Right kidney (tissue), 1 donor: ENCODE measurements at regions not wholly inside any gene's neighbourhood (a gene's known extent, or its start where the extent isn't known, plus 50 kb on each side); places are given as distances from the start of the nearest gene placed in this dataset.

Experiments used
- DNase-seq: peaks from one replicate; pipeline ENCODE4 v3.0.0-alpha.2; 2016

DNA sequence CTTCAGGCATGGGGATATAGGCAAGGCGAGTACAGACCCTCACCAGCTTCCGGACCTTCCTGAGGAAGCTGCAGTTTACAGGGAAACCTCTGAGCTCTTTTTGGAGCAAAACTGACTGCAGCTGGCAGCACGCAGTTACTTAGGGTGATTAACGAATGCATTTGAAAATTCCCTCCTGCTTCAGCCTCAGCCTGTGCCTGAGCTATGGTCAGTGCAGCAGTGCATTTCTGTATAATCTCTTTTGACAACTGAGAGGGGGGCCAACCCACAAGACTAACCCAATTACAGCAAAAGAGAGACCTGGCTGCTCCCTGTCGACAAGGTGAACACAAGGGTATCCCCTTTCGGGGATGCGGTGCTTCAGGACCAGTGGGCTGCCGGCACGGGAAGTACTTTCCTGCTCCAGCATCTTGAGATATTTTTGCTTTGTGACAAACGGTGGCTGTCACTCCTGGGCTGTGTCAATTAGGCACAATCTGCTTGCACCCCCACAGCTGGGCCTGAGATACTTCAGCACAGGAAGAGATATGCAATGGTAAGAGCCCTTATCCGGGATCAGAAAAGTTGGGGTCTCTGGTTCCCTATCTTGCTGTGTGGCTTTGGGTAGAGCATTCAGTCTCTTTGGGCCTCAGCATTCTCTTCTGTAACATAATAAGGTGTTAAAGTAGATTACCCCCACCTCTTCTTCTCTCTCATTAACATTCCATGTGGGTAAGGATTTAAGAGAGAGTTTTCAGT, 141.0 kb downstream of the TMEM17 start:
- no peak for DNase-seq

DNA sequence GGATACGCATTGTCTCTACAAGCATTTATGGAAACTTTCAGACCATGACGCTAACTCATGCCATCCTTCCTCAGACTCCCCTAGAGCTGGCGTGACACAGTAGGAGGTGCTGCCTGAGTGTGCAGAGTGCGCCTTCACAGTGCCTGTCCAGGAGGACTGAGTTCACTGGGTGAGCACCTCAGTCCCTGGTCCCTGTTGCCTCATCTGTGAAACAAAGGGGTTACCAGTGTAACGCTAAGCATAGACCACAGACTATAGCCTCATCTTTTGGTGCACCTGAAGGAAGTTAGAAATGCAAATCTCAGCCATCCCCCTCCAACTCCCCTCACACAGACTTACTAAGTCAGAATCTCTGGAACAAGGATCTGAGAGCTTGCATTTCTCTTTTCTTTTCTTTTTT, 142.8 kb downstream of the TMEM17 start:
- DNase-seq, result no peak

DNA sequence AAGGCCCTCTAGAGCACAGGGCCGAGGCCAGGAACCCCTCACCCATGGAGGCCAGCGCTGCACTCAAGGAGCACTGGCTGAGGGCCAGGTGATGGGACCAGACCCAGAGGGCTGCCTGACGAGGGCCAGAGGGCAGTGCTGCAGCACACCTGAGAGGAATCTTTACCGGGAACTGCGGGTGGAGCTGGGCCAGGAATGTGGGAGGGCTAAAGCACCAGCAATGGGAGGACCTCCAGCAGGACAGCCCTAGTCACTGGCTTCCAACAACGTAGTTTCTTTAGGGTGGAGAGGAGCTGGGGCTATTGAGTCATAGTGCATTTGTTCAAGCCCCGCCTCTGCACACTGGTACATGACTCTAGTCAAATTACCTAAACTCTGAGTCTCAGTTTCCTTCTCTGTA, 143.4 kb downstream of the TMEM17 start:
- no peak for DNase-seq

DNA sequence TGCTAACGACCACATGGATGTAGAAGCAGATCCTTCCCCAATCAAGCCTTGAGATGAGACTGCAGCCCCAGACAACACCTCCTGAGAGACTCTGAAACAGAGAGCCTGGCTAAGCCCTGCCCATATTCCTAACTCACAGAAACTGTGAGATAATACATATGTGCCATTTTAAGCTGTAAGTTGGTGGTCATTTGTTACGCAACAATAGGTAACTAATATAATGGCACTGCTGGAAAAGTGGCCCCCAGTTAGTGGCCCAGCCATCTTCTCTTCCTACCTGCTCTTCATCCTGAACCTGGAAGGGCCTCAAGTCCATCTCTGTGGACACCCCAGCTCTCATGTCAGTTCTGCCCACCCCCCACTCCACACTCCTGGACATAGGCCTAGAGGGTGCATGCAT, 144.0 kb downstream of the TMEM17 start:
- DNase-seq, result no peak

DNA sequence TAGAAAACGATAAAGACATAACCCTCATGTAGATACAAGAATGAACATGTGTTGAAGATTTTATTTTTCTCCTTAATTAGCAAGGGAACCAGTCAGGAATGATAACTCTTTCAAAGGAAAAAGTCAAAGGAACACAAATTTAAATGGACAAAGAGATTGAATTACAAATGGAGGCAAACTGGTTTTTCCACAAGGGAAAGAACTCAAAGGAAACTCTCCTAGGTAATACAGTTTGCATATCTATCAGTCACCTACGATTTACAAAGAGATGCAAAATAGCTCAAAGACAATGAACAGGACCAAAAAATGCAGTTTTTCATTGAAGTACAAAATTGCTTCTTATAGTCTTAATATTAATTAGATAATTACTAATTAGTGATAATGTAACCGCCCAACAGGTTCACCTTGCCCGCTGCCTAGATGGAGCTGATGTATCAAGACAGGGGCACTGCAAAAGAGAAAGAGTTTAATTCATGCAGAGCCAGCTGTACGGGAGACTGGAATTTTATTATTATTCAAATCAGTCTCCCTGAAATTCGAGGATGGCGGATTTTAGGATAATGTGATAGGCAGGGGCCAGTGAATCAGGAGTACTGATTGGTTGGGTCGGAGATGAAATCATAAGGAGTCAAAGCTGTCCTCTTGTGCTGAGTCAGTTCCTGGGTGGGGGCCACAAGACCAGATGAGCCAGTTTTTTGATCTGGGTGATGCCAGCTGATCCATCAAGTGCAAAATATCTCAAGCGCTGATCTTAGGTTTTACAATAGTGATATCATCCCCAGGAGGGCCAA, 151.0 kb downstream of the TMEM17 start:
- no peak for DNase-seq

DNA sequence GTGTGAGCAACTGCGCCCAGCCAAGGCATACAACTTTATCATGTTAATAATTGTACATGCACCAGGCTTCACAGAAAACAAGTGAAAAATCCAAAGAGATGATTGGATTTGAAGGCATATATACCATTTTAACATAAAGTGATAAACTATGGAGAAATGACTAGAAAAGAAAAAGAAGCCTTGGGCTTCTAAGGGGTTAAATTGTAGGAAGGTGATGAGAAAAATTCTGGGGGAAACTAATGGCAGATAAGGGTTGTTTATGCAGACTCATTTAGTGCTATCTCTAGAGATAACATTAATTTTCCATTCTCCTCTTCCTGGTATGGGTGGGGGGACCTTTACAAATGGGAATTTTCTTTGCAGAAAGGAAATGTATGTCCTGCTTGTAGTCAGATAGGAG, 154.0 kb downstream of the TMEM17 start:
- no peak for DNase-seq

DNA sequence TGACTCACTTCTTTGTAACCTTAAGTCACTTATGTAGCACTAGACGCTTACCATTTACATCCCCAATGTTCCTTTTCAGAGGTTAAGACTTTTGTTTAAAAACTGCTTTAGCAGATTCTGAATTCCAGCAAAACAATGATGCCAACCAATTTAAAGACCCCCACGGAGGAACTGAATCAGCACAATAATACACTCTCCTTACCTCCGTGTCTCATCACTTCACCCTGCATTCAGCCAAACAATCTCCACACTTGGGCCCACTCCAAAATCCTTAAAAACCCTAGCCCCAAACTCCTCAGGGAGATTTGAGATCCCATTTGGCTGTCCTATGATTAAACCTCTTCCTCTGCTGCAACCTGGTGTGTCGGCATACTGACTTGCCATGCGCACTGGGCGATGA, 153.9 kb downstream of the B3GNT2 start:
- no peak for DNase-seq

DNA sequence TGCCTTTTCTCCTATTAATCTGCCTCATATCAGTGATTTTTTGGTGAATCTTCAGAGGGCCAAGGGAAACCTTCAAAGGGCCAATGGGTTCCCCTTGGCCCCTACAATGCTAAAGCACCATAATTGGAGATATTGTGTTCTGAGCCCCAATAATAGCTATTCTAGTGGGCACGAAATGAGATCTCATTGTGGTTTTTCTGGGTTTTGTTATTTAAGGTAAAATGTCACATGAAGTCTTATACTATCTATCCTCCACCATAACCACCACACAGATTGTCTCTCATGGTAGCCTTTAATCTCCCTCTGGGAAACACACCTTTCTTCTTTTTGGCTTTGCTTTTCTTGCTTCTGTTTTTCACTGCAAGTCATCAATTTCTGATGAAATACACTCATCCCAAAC, 152.8 kb downstream of the B3GNT2 start:
- no peak for DNase-seq

DNA sequence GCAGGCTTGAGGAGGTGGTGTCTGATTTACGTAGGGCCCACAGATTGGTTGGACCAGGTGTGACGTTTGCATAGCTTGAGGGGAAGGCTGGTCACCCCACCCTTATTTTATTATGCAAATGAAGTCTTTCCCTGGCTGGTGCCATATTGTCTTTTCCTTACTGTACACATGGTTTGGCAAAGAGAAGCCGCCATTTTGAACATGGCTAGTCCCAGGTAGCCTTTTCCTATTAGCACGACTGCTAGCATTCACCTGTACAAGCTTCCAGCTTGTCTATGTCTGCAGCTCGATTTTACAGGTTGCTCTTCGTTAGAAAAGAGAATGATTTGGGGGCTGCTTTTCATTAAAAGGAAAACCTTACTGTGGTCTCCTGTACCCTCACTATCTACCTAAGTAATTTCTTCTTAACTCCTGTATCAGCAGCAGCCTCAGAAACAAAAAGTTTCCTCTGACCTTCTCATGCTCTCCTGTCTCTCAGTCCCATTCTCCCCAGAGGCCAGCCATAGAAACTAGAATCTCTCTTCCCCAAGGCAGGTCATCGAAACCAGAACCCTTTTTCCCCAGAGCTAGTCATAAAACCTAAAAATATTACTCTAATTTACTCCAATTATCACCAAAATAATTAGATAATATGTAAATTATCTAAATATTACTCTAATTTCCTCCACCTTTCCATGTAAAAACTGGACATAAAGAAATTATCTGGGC, 151.8 kb downstream of the B3GNT2 start:
- DNase-seq, result no peak

DNA sequence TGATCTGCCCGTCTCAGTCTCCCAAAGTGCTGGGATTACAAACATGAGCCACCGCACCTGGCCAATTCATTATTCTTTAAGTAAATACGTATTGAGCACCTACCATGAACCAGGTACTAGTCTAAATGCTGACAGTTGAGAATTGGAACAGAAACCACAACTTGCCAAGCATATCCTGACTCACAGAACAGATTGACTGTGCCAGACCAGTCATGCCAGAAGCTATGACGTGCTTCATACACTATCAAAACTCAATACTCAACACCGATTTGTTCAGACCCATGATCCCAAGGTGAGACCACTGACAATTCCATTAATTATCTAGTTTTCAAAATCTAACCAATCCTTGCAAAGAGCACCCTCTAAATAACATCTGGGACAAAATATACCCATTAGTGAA, 148.6 kb downstream of the B3GNT2 start:
- DNase-seq, result no peak

DNA sequence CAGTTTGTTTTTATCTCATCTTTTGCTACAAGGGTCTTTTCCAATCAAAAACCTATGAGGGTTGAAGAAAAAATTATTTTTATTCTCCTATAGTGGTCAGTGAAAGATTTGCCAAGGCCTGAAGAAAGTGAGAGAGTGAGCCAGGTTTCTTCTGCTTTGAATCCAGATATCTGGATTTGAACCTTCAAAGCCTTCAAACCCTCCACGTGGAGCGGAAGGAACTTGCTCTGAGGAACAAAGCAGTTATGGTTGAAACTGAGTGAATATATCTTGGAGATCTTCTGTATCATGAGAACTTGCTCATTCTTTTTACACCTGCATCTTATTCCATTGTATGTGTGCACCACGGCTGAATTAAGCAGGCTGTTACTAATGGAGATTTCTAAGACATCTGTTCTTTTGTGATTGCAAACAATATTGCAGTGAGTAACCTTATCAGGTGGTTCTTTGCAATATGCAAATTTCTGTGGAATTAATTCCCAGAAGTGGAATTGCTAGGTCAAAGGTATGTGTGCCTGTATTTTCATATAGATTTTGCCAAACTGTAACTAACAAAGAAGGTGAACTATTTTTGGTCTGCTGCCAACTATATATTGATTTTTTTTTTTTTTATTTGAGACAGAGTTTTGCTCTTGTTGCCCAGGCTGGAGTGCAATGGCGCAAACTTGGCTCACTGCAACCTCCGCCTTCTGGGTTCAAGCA, 147.9 kb downstream of the B3GNT2 start:
- DNase-seq, result no peak

DNA sequence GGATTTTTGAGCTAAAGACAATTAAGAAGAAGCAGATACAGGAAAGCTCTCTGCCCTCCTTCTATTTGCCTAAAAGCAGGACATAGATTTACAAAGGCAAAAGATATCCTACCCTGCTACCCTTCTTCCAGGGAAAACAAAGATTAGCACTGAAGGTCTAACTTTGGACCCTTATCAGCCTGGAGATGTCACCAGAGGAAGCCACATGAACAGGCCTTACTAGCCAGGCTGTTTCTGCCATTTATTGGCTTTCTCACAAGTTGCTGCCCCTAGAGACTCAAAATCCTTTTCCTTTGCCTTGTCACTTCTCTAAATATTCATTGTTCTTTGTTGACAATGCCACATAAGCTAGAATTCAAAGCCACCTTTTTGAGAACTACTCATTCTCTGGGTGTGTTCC, 147.3 kb downstream of the B3GNT2 start:
- no peak for DNase-seq

DNA sequence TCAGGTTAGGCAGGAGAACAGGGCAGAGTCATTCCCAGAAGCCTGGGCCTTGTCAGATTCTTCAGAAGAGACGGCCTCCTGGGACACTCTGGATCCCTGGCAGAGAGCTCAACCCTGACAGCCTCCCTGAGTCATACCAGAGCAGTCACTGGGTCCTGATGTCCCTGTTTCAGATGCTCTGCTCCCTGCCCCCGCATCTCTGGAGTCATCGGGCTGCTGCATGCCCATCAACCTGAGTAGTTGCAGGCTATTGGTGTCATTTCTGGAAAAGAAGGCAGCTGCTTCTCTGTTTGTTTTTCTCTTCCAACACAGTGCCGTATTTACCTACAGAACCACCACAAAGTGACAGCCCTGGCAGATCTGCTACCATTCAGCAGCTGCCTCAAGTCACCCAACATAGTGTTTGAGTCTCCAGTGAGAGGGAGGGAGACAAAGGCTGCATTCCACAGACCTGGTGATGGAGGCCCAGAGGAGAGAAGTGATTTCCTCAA, 145.1 kb downstream of the B3GNT2 start:
- DNase-seq, result no peak

DNA sequence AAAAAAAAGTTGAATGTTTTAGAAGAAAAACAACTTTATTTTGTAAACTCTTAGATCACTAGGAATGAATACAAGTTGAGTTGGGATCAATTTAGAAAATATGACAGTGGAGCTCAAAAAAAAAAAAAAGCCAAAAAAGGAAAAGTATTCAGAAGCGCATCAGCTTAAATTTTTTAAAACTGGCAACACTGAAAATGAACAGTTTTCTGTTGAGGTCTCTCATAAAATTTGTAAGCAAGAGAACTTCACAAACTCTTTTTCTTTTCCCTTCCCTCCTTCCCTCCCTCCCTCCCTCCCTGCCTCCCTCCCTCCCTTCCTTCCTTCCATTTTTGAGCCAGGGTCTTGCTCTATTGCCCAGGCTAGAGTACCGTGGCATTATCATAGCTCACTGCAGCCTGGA, 143.9 kb downstream of the B3GNT2 start:
- DNase-seq, result no peak

DNA sequence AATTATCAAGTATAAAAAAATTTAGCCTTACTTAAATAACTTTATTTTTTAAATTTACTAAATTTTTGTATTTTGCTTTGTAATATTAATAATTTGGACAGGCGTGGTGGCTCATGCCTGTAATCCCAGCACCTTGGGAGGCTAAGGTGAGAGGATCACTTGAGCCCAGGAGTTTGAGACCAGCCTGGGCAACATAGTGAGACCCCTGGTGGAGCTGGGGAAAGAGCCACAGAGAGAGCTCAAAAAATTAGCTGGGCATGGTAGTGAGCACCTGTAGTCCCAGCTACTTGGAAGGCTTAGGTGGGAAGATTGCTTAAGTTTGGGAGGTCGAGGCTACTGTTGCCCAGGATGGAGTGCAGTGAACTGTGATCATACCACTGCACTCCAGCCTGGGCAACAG, 143.5 kb downstream of the B3GNT2 start:
- DNase-seq, result no peak

DNA sequence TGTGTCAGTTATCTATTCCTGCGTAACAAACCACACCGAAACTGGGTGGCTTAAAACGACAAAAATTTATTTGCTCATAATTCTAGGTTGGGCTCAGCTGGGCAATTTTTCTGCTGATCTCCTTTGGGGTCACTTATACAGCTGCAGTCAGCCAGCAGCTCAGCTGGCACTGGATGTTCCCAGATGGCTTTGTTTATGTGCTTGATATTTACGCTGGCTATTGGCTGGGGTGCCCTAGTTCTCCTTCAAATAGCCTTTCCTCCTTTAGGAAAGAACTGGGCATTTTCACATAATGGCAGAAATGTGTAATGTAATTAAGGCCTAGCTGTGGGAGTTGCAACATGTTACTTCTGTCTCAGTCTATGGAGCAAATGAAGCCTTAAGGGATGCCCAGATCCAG, 142.2 kb downstream of the B3GNT2 start:
- no peak for DNase-seq

DNA sequence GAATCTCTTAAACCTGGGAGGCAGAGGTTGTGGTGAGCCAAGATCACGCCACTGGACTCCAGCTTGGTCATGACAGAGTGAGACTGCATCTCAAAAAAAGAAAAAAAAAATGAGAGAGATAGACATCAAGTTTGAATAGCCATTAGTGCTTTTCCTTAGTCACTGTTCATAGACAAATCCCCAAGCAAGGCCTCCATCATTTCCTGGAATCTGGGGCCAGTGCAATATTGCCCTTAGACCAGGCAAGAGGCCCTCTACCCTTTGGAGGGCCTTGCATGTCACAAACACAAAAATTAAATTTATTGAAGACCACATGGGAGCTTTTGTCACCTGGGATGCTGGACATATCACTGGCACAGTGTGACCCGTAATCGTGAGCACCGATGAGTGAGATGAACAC, 141.5 kb downstream of the B3GNT2 start:
- DNase-seq, result no peak

DNA sequence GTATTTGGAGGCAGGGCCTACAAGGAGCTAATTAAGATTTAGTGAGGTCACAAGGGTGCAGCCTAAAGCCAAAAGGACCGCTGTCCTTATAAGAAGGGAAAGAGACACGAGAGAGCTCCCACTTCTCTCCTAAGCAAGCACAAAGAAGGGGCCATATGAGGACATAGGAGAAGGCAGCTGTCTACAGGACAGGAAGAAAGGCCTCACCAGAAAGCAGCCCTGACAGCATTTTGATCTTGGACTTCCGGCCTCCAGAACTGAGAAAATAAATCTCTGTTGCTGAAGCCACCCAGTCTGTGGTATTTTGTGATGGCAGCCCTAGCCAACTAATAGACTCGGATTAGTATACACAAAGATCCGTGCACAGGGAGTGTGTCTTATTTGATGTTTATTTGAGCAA, 139.7 kb downstream of the B3GNT2 start:
- DNase-seq, result no peak

DNA sequence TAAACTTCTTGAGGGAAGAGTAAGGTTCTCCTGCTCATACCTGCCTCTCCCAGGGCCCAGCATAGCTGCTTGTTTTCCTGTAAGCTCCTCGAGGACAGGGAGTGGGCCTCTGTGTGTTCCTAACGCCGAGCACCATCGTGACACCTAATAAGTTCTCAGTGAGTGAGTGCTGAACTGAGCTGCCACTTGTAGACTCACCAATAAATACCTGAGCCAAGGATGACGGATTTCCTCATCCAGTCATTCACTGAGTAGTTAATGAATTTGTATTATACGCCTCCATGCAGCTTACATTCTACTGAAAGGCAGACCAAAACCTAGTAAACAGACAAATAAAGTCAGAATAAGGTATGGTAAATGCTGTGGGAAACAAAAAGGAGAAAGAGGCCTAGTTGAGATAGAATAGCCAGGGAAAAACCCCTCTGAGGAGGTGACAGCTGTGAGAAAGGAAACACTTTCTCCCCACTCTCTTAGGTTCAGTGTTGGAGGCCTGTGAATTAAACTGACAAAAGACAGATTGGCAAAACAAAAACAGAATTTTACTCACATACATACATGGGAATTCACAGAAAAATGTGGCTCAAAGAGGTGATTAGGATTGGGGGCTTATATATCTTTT, 138.6 kb downstream of the B3GNT2 start:
- DNase-seq, result no peak

DNA sequence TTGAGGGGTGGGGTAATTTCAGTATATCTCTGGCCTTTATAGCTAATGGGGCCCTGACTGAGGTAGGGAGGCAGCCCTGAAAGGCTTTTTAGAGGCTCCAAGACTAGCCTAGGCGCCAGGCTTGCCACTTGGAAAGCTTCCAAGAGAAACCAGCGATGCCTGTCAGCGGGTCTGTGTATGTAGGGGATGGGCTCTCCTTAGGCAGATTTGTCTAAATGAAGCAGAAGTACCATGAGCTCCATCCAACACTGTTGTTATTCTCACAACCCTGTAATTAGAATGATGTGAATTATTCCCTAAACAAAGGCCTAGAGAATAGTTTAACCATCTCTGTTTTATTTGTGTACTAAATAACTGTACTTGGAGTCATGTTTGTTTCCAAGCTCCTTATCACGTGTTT, 138.1 kb downstream of the B3GNT2 start:
- DNase-seq, result no peak

DNA sequence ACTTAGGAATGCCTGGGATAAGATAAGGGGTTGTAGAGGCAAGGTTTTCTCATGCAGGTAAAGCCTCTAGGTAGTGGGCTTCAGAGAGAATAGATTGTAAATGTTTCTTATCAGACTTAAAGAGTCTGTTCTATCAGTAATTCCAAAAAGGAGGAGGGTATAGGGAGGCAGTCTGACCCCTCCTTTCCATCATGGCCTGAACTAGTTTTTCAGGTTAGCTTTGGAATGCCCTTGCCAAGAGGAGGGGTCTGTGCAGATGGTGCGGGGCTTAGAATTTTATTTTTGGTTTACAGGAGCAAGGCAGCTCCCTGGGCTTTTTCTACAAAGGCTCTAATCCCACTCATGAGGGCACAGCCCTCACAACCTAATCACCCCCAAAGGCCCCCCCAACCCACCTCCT, 135.0 kb downstream of the B3GNT2 start:
- no peak for DNase-seq

DNA sequence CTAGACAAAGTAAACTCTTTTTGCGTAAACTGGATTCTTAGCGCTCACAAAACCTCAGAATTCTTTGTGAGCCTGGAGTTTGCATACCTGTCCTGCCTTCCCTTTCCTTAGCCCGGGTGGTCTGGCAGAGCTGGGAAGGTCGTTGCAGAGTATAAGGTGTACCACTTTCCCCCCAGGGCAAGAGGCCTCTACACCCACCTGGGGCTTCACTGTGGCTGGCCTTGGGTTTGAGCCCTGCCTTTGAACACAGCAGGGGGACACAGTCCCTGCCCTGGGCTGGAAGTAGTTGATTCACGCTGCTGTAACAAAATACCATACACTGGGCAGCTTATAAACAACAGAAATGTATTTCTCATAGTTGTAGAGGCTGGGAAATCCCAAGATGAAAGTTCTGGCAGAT, 133.9 kb downstream of the B3GNT2 start:
- DNase-seq, result no peak
